ENCODE measurements at regions not wholly inside any gene's neighbourhood (a gene's known extent, or its start where the extent isn't known, plus 50 kb on each side); places are given as distances from the start of the nearest gene placed in this dataset.

GRCh38 chr9:111148052-111149017 lies 110.1 kb upstream of the LPAR1 start:
- H3K36me3 ChIP-seq (ENCODE audit: control insufficient read depth in 2 of 3, insufficient read depth in 3 of 3, low read length in 3 of 3) = no peaks in the 10 kb centered on the region
- H3K27me3 ChIP-seq (ENCODE audit: control insufficient read depth, insufficient read depth, low read length) = no peaks in the 10 kb centered on the region
- FAIRE-seq = no peak
- H3K9me3 ChIP-seq (ENCODE audit: control insufficient read depth in 2 of 3, insufficient read depth in 1 of 3, low read length in 3 of 3) = no peaks in the 10 kb centered on the region
- peak in 1 of 5 donors; percentile 42 for DNase-seq
- no peaks in the 10 kb centered on the region for H3K4me1 ChIP-seq (ENCODE audit: control insufficient read depth in 2 of 3, insufficient read depth in 2 of 3, low read depth in 1 of 3, low read length in 3 of 3)
- no peak overlapping the region for H3K9ac ChIP-seq (ENCODE audit: low read length in 3 of 3)
- intact Hi-C loops (cut with DNase I) = no loop called here
- TF ChIP-seq CTCF (IDR thresholded peaks at IDR 0.05; ENCODE audit: borderline replicate concordance, extremely low read depth, insufficient read depth) = no peak
- H3K27ac ChIP-seq (ENCODE audit: low read depth in 2 of 2, low read length in 2 of 2) = no peak overlapping the region
- H3K4me3 ChIP-seq (ENCODE audit: low read length in 3 of 3) = no peak overlapping the region

- no peak for FAIRE-seq
- Histone ChIP-seq H3K4me1 (ENCODE audit: control insufficient read depth in 2 of 3, insufficient read depth in 2 of 3, low read depth in 1 of 3, low read length in 3 of 3) (no peaks in the 10 kb centered on the region), H3K4me3 (ENCODE audit: low read length in 3 of 3) (no peak overlapping the region)
These were observed 108.8 kb upstream of the LPAR1 start for GRCh38 chr9:111147041-111147440.

GRCh38 chr9:111144741-111145140 lies 106.5 kb upstream of the LPAR1 start:
- intact Hi-C loops (cut with DNase I) = no loop called here
- H3K27ac ChIP-seq (ENCODE audit: low read depth in 2 of 2, low read length in 2 of 2) = no peak overlapping the region
- no peaks in the 10 kb centered on the region for H3K9me3 ChIP-seq (ENCODE audit: control insufficient read depth in 2 of 3, insufficient read depth in 1 of 3, low read length in 3 of 3)
- no peaks in the 10 kb centered on the region for H3K27me3 ChIP-seq (ENCODE audit: control insufficient read depth, insufficient read depth, low read length)
- no peaks in the 10 kb centered on the region for H3K36me3 ChIP-seq (ENCODE audit: control insufficient read depth in 2 of 3, insufficient read depth in 3 of 3, low read length in 3 of 3)
- no peak for TF ChIP-seq CTCF (IDR thresholded peaks at IDR 0.05; ENCODE audit: borderline replicate concordance, extremely low read depth, insufficient read depth)
- no peak overlapping the region for H3K9ac ChIP-seq (ENCODE audit: low read length in 3 of 3)
- no peaks in the 10 kb centered on the region for H3K4me1 ChIP-seq (ENCODE audit: control insufficient read depth in 2 of 3, insufficient read depth in 2 of 3, low read depth in 1 of 3, low read length in 3 of 3)
- no peak overlapping the region for H3K4me3 ChIP-seq (ENCODE audit: low read length in 3 of 3)
- FAIRE-seq (no peak), DNase-seq (peak in 1 of 5 donors; percentile 43)

More at GRCh38 chr9:111147041-111147440, 108.8 kb upstream of the LPAR1 start:
- no peaks in the 10 kb centered on the region for H3K9me3 ChIP-seq (ENCODE audit: control insufficient read depth in 2 of 3, insufficient read depth in 1 of 3, low read length in 3 of 3)
- H3K27ac ChIP-seq (ENCODE audit: low read depth in 2 of 2, low read length in 2 of 2) = no peak overlapping the region
- TF ChIP-seq CTCF (IDR thresholded peaks at IDR 0.05; ENCODE audit: borderline replicate concordance, extremely low read depth, insufficient read depth) = no peak
- H3K27me3 ChIP-seq (ENCODE audit: control insufficient read depth, insufficient read depth, low read length) = no peaks in the 10 kb centered on the region
- H3K9ac ChIP-seq (ENCODE audit: low read length in 3 of 3) = no peak overlapping the region
- no peak for DNase-seq
- H3K36me3 ChIP-seq (ENCODE audit: control insufficient read depth in 2 of 3, insufficient read depth in 3 of 3, low read length in 3 of 3) = no peaks in the 10 kb centered on the region
- intact Hi-C loops (cut with DNase I) = no loop called here
